Raji (cell line): ENCODE measurements at regions not wholly inside any gene's neighbourhood (a gene's known extent, or its start where the extent isn't known, plus 50 kb on each side); places are given as distances from the start of the nearest gene placed in this dataset.

Experiments used
- POLR2A ChIP-seq: IDR thresholded peaks from 2 replicates; pipeline ENCODE4 v1.6.1; 2011; ENCODE audit warnings: low read depth, low read length, control low read depth; ENCODE audit not compliant: insufficient read depth

DNA sequence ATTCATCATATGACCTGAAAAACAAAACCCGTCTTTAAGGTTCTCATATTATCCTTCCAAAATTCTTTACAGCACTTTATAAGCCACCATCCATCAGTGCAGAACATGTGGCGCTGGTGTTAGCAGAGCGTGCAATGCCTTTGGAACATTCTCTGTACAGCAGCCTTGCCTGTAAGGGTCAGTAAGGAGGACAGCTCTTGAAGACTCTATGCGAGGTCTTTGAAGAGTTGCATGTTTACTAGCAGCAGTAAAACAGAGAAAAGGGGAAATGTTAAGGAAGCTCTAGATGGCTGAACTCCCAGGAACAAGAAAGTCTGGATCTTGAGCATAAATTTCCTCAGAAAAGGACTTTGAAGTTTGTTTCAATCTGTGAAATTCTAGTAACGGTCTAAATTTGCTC, 365.6 kb downstream of the DUSP10 start:
- TF ChIP-seq POLR2A, result no peak

DNA sequence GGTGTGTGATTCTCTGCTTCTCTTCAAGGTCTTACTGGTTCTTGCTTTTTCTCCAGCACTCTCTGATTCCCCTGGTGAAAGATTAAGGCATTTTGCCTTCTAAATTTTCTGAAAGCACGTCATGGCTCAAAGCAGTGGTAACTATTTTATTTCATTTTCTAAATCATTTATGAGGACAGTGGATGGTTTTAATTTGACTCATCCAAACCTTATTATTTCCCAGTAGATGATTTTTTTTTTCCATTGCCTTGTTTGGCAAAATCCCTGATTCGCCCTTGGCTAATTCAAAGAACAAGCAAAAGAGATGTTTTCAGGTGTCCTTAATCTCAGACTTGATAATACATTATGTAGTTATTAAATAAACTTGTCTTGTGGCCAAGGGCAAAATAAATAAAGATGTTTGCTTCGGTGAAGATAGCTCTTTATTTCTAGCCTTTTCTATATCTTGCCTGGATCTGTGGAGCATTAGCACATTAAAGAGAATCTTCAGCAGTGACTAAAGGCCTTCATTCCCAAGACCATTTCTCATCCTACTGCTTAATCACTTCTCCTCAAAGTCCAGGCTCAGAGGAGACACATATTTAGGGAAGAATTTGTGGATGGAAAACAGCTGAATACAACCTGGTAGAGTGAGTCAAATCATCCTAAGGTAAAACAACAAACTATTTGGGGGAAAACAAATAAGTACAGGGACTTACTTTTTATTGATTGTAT, 359.8 kb downstream of the DUSP10 start:
- no peak for TF ChIP-seq POLR2A

DNA sequence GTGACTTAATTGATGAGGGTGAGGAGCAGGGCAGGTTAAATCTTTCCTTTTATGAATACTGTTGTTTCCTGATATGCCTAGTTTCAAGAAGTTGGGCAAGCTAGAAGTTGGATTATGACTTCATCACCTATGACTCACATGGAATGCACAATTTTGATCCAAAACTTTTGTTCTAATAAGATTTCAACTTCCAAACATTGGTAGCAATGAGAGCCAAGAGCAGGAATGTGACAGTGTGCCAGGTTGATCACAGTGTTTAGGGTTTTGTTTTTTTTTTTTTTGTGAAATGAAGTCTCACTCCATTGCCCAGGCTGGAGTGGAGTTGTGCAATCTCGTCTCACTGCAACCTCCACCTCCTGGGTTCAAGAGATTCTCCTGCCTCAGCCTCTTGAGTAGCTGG, 349.4 kb downstream of the DUSP10 start:
- no peak for TF ChIP-seq POLR2A

DNA sequence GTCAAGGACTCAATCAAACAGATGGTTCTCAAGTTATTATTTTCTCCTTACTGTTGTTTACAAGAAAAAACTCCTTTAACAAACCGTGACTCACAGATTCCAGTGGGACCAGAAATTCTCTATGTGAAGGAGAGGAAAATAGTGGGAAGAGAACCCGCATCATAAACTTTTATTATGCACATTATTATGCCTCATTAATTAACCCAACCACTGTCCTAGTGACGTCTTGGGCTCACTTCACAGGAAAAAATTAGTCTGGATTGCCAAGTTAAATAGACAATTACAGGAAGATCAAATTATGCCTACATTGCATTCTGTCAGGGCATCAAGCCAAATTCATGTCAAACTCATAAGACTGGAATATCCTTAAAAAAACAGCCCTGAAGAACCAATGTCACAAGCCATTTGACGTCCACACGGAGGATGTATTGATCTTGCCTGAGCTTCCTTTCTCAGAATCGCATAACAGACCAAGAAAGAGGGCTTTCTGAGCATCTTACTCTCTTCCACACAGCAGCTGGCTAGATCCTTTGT, 347.8 kb downstream of the DUSP10 start:
- no peak for TF ChIP-seq POLR2A

DNA sequence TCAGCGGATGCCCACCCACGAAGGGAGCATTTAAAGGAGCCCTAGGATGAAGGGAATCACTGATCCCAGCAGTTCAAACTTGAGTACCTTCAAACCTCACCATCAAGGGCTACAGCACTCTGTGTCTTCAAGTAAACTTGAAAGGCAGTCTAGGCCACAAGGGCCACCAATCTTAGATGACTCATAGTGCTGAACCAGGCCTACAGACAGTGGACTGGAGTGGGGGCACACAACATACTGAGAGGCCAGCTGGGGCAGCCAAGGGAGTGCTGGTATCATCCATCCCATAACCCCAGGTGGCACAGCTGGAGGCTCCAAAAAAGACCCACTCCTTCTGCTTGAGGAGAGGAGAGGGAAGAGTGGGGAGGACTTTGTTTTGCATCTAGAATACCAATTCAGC, 345.4 kb downstream of the DUSP10 start:
- no peak for TF ChIP-seq POLR2A

DNA sequence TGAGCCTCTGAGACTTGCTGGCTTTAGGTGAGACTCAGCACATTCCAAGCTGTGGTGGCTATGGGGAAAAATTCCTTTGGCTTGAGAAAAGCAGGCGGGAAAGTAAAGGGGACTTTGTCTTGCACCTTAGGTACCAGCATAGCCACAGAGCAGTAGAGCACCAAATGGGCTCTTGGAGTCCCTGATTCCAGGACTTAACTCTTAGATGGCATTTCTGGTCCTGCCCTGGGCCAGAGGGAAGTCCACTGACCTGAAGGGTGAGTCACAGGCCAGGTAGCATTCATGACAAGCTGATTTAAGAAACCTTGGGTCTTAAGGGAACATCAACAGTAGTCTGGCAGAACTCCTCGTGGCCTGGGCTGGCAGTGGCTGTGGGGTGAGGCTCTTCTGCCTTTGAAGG, 344.7 kb downstream of the DUSP10 start:
- no peak for TF ChIP-seq POLR2A

DNA sequence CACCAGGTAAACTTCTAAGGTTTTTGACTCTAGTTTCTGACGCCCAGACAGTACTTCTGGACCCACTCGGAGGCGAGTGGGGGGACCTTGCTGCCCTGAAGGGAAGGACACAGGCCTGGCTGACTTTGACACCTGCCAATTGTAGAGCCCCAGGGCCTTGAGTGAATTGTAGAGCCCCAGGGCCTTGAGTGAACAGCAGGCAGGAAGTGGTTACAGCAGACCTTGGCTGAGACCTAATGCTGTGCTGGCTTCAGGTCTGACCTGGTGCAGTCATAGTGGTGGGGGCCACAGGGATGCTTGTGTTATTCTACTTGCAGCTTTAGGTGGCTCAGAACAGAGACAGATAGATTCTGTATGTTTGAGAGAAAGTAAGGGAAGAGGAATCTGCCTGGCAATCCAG, 344.3 kb downstream of the DUSP10 start:
- TF ChIP-seq POLR2A, result no peak

DNA sequence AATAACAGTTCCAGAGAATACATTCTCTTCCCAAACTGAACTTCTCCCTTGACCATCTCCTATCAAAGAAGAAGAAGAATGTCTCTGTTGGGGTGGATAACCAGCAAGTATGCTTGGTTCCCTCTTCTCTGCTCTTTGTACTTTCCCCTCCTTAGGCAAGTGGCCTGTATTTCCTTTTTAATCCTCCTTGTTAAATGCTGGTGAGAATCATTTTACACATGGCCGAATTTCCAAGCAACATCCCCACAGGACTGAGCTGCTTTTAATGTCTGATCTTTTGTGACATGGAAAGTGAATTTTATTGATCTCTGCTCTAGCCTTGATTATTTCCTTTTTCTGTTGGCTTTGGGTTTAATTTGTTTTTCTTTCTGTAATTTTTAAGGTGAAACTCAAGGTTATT, 336.7 kb downstream of the DUSP10 start:
- TF ChIP-seq POLR2A, result no peak

DNA sequence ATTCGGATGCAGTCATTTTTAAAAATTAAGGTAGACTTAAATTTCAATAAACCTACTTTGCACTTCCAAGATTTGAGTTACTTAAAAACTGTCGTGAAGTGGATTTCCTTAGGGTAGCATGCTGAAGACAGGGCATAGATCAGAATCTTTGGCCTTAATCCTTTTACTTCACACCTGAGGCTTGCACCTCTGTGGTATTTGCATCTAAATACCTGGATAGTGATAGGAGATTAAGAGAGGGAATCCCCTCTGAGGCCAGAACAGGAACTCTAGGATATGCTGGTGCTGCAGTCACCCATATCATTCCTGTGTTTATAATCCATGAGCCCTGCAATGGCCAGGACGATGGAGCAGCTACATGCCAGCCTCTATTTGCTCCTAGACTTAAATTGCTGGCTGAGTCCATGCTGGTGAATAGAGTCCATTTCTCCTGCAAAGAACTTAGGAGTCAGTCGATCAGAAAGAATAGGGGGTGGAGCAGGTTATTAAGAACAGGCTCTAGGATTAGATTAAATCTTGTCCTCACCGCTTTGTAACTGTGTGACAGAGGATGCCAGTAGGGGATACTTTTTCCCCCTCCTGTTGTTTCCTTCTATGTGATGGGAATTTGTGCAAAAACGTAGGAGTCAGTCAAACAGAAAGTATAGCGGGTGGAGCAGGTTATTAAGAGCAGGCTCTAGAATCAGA, 333.6 kb downstream of the DUSP10 start:
- TF ChIP-seq POLR2A, result no peak

DNA sequence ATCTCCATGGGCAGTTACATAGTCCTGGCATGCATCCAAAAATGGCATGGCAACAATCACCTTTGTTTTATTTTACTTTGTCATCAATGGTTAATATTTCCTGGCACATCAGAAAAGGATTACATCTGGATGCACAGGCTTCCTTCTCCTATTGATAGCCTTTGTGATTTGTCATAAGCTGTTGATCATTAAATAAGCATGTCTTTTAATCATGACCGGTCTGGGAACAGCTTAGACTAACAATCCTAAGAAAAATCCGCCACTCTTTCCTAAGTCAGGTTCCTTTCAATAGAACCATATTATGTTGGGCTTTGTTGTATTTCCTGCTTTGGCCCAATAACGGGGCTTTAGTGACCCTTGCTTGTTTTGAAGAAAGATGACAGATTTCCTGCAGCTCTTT, 330.6 kb downstream of the DUSP10 start:
- no peak for TF ChIP-seq POLR2A

DNA sequence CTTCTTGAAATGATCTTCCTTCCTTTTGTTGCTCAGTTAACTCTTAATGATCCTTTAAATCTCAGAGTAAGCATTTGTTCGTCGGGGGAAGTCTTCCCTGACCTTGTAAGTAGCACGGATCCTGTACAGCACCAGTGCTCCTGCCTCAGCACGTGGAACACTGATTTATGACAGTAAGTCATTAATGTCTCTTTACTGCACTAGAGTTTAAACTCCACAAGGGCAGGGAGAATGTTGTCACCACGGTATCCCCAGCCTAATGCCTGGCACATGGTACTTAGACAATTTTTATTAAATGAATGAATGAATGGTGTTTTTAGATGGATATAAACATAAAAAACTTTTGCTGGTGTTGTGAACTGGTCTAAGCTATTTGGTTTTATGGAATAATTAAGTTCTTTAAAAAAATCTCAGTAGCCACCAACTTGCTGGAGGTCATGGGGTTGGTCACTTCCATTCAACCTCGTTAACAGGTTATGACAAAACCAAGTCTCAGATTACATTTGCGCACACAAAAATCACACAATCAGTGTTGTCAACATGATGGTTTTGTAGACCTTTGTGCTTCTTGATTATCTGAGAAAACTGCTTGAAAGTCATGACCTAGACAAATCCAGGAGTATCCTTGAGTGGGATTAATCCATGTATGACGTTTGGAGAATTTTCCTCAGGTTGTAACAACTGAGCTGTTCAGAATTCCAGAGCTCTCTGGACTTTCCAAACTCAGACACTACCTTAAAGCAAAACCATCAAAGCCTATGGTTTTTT, 326.9 kb downstream of the DUSP10 start:
- no peak for TF ChIP-seq POLR2A

DNA sequence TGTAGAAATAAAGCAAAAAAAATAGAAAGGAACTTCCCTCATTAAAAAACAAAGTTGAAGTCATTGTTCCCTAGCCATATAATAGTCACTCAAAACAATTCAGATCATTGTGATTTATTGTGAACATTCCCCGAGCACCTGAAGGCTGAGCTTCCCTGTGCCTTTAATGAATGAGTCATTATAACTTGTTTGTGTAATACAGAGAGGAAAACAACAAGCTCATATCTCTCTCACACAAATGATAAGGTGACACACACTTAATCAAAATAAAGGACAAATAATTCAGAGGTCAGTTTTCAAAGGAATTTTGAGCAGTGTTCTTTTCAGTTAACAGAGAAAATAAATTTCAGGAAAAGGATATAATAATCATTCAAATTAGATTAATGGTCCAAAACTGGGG, 326.2 kb downstream of the DUSP10 start:
- no peak for TF ChIP-seq POLR2A

DNA sequence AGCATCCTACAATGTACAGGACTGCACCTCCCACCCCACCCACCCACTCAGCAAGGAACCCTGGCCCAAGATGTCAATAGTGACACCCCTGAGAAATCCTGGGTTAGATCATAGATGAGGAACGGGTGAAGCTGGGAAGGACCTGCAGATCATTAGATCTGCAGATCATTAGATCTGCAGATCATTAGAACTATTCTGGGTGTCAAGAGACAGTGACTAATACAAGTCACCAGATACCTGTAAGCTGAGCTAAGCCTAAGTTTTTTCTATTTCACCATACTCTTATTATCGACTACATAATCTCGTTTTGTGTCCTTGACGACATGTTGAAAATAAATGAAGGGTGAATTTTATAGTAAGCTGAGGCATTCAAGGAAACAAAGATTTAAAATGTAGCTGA, 325.7 kb downstream of the DUSP10 start:
- TF ChIP-seq POLR2A, result no peak

DNA sequence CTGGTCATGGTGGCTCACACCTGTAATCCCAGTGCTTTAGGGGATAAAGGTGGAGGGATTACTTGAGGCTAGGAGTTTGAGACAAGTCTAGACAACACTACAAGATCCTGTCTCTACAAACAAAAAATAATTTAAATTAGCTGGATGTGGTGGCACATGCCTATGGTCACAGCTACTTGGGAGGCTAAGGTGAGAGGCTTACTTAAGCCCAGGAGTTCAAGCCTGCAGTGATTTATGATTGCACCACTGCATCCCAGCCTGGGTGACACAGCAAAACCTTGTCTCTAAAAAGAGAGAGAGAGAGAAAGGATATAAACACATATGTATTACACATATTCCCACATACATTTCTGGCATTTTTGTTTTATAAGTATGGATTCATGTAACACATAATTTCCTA, 325.2 kb downstream of the DUSP10 start:
- no peak for TF ChIP-seq POLR2A

DNA sequence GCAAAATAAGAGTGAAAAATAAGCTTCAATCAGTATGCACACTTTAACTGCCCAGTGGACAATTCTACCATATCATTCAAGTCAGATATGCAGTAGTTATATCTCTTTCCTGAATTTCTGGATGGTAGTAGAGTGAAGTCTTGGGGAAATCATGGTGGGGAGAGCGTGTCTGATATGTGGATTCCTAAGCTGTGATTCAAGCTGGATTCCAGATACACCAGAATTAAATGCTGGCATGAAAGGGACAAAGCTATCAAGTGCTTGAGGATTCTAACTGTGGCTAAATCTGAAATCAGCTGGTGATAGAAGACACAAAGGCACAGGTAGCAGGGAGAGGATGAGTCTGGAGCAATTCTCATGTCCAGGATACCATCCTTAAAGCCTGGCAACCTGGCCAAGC, 323.5 kb downstream of the DUSP10 start:
- no peak for TF ChIP-seq POLR2A

DNA sequence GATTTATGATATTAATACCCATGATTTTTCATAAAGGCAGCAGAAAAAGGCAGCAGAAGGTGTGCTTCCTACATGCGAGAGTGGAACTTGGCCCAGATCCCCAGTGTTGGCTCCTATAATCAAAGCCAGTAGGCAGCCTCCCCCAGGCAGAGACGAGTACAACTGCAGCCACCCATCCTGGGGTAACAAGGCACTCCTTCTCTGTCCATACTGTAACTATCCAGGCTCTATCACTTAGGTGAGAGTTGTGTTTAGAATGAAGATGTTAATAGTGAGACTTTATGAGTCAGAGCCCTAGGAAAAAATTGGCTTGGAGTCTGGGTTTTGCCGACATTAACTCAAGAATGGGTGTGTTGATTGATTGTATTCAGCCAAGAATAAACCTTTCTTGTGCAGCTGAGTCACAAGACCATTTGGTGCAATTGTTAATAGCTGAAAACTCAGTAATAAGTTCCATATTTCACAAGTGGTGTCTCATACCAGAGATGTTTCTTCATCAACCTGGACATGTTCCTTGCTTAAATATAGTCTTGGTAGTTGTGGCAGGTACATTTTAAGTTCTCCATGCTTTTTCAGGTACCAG, 322.3 kb downstream of the DUSP10 start:
- no peak for TF ChIP-seq POLR2A

DNA sequence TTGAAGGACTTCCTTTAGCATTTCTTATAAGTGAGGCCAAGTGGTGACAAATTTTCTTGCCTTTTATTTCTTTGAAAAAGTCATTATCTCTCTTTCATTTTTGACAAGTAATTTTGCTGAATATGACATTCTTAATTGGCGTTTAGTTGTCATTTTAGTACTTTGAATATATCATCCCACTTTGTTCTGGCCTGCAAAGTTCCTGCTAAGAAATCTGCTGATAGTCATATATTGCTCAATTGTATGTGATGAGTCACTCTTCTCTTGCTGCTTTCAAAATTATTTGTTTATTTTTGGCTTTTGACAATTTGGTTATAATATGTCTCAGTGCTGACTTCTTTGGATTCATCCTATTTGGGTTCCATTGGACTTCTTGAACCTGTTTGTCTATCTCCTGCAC, 312.6 kb downstream of the DUSP10 start:
- TF ChIP-seq POLR2A, result no peak
